ENCODE measurements at regions not wholly inside any gene's neighbourhood (a gene's known extent, or its start where the extent isn't known, plus 50 kb on each side); places are given as distances from the start of the nearest gene placed in this dataset.

GRCh38 chr3:152113413-152113812 is 155.3 kb upstream of the MBNL1 start:
- TF ChIP-seq, protein P1, sequence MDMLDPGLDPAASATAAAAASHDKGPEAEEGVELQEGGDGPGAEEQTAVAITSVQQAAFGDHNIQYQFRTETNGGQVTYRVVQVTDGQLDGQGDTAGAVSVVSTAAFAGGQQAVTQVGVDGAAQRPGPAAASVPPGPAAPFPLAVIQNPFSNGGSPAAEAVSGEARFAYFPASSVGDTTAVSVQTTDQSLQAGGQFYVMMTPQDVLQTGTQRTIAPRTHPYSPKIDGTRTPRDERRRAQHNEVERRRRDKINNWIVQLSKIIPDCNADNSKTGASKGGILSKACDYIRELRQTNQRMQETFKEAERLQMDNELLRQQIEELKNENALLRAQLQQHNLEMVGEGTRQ (IDR thresholded peaks at IDR 0.05; ENCODE audit: borderline replicate concordance, low read depth, low read length) = no peak
- TF ChIP-seq CTCF (IDR thresholded peaks at IDR 0.05) (no peak), RAD21 (IDR thresholded peaks at IDR 0.05; ENCODE audit: low read length) (no peak), RFX5 (IDR thresholded peaks at IDR 0.05; ENCODE audit: low read length) (no peak), EP300 (IDR thresholded peaks at IDR 0.05; ENCODE audit: borderline replicate concordance in 1 of 2, low read depth in 1 of 2, low read length in 1 of 2) (no peak), POLR2AphosphoS5 (IDR thresholded peaks at IDR 0.05; ENCODE audit: low read depth, low read length) (no peak), RXRA (IDR thresholded peaks at IDR 0.05; ENCODE audit: borderline replicate concordance, low read depth) (no peak), EZH2phosphoT487 (IDR thresholded peaks at IDR 0.05; ENCODE audit: borderline replicate concordance, low read depth) (no peak)
- TF ChIP-seq, protein P2, sequence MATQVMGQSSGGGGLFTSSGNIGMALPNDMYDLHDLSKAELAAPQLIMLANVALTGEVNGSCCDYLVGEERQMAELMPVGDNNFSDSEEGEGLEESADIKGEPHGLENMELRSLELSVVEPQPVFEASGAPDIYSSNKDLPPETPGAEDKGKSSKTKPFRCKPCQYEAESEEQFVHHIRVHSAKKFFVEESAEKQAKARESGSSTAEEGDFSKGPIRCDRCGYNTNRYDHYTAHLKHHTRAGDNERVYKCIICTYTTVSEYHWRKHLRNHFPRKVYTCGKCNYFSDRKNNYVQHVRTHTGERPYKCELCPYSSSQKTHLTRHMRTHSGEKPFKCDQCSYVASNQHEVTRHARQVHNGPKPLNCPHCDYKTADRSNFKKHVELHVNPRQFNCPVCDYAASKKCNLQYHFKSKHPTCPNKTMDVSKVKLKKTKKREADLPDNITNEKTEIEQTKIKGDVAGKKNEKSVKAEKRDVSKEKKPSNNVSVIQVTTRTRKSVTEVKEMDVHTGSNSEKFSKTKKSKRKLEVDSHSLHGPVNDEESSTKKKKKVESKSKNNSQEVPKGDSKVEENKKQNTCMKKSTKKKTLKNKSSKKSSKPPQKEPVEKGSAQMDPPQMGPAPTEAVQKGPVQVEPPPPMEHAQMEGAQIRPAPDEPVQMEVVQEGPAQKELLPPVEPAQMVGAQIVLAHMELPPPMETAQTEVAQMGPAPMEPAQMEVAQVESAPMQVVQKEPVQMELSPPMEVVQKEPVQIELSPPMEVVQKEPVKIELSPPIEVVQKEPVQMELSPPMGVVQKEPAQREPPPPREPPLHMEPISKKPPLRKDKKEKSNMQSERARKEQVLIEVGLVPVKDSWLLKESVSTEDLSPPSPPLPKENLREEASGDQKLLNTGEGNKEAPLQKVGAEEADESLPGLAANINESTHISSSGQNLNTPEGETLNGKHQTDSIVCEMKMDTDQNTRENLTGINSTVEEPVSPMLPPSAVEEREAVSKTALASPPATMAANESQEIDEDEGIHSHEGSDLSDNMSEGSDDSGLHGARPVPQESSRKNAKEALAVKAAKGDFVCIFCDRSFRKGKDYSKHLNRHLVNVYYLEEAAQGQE (IDR thresholded peaks at IDR 0.05; ENCODE audit: low read depth, low read length) = no peak
- TF ChIP-seq, protein P3, sequence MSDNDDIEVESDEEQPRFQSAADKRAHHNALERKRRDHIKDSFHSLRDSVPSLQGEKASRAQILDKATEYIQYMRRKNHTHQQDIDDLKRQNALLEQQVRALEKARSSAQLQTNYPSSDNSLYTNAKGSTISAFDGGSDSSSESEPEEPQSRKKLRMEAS (IDR thresholded peaks at IDR 0.05; ENCODE audit: low read depth) = no peak
- TF ChIP-seq, protein P4, sequence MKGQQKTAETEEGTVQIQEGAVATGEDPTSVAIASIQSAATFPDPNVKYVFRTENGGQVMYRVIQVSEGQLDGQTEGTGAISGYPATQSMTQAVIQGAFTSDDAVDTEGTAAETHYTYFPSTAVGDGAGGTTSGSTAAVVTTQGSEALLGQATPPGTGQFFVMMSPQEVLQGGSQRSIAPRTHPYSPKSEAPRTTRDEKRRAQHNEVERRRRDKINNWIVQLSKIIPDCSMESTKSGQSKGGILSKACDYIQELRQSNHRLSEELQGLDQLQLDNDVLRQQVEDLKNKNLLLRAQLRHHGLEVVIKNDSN (IDR thresholded peaks at IDR 0.05; ENCODE audit: borderline replicate concordance, low read depth) = no peak
